T-helper 1 cell treated with Interleukin-12 subunit alpha and Interleukin-12 subunit beta and Interleukin-4 antibody, amounts not matched to agents 30 μg/mL and 1 μg/mL, for 36 hours (primary cell): ENCODE measurements at regions not wholly inside any gene's neighbourhood (a gene's known extent, or its start where the extent isn't known, plus 50 kb on each side); places are given as distances from the start of the nearest gene placed in this dataset.

Experiments used
- H3K27ac Mint-ChIP-seq: one replicate; pipeline ENCODE4 v1.8.0; 2021; ENCODE audit warnings: mild to moderate bottlenecking, mixed read lengths
- H3K27me3 Mint-ChIP-seq: one replicate; pipeline ENCODE4 v1.8.0; 2021; ENCODE audit warnings: low read depth, mixed read lengths
- H3K36me3 Mint-ChIP-seq: one replicate; pipeline ENCODE4 v1.8.0; 2021; ENCODE audit warnings: low read depth, mixed read lengths
- H3K4me1 Mint-ChIP-seq: one replicate; pipeline ENCODE4 v1.8.0; 2021; ENCODE audit warnings: low read depth, mixed read lengths
- H3K4me3 Mint-ChIP-seq: one replicate; pipeline ENCODE4 v1.8.0; 2021; ENCODE audit warnings: mild to moderate bottlenecking, moderate library complexity, mixed read lengths
- H3K9me3 Mint-ChIP-seq: one replicate; pipeline ENCODE4 v1.8.0; 2021; ENCODE audit warnings: mixed read lengths

GRCh38 chr5:82351754-82352145 lies 73.6 kb upstream of the RPS23 start:
- Mint-ChIP-seq H3K4me1 (peaks cover 57% of the 10 kb centered on the region), H3K4me3 (no peak overlapping the region), H3K27ac (peak overlapping the region; percentile 18), H3K36me3 (peaks cover 3% of the 10 kb centered on the region), H3K9me3 (no peaks in the 10 kb centered on the region), H3K27me3 (no peaks in the 10 kb centered on the region)

- H3K4me3 Mint-ChIP-seq = no peak overlapping the region
- no peak overlapping the region for H3K27ac Mint-ChIP-seq
- H3K9me3 Mint-ChIP-seq = no peaks in the 10 kb centered on the region
- peaks cover 60% of the 10 kb centered on the region for H3K4me1 Mint-ChIP-seq
- no peaks in the 10 kb centered on the region for H3K27me3 Mint-ChIP-seq
- H3K36me3 Mint-ChIP-seq = peaks cover 3% of the 10 kb centered on the region
Observed at GRCh38 chr5:82351297-82351696, 73.1 kb upstream of the RPS23 start.

DNA sequence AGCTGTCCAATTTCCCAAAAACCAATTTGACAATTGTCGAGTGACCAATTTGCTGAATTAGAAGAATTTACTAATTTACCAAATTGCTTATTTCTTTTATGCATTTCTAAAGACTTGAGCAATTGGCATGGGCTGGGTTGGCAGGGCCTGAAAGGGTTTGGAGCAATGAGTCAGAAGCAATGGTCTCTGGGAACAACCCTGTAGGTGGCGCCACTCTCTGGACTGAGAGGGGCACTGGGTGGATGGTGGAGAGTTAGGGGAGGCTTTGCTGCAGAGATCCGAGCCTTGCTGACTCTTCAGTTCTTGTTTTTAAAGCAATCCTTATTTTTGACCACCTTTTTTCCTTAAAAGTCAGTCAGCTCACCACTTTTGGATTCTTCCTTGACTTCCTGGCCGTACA lies 71.5 kb upstream of the RPS23 start:
- peaks cover 58% of the 10 kb centered on the region for H3K4me1 Mint-ChIP-seq
- peaks cover 2% of the 10 kb centered on the region for H3K36me3 Mint-ChIP-seq
- no peak overlapping the region for H3K4me3 Mint-ChIP-seq
- no peaks in the 10 kb centered on the region for H3K9me3 Mint-ChIP-seq
- no peaks in the 10 kb centered on the region for H3K27me3 Mint-ChIP-seq
- H3K27ac Mint-ChIP-seq = peak overlapping the region; percentile 34

DNA sequence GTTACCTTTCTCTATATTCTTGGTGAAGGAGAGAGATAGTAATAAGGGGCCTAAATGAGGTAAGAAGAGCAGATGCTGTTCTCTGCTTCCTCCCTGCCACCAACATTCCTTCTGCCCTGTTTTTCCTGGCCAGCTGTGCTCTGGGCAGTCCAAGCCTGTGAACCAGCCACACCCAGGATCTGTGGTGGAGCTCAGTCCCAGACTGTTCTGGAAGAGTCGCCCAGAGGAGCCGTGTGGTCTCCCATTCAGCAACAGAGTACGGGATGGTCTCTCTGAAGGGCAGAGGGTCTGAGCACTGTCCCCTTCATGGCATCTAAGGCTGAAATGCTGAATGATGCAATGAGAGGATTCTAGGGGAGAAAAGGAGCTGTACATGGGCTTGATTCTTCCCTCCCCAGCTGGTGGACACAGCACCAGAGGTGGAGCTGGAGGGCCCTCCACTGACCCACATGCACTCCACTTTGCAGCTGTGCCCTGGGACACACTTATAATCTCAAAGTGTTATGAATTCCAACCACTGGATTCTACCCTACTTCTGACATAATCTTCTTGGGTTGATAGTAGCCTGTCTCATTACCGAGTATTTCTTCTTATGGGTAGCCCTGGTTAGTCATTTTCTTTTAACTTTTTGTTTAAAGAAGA lies 70.8 kb upstream of the RPS23 start:
- Mint-ChIP-seq H3K27ac (peak overlapping the region; percentile 87), H3K9me3 (no peaks in the 10 kb centered on the region), H3K4me1 (peaks cover 53% of the 10 kb centered on the region), H3K27me3 (no peaks in the 10 kb centered on the region), H3K4me3 (no peak overlapping the region), H3K36me3 (peaks cover 1% of the 10 kb centered on the region)

GRCh38 chr5:82347201-82347865 lies 69.2 kb upstream of the RPS23 start:
- Mint-ChIP-seq H3K4me1 (peaks cover 45% of the 10 kb centered on the region), H3K4me3 (peak overlapping the region; percentile 19), H3K27ac (peak overlapping the region; percentile 87), H3K9me3 (no peaks in the 10 kb centered on the region), H3K27me3 (no peaks in the 10 kb centered on the region), H3K36me3 (peaks cover 1% of the 10 kb centered on the region)

GRCh38 chr5:82346399-82347165 lies 68.4 kb upstream of the RPS23 start:
- no peaks in the 10 kb centered on the region for H3K27me3 Mint-ChIP-seq
- peak overlapping the region; percentile 87 for H3K27ac Mint-ChIP-seq
- no peak overlapping the region for H3K4me3 Mint-ChIP-seq
- H3K9me3 Mint-ChIP-seq = no peaks in the 10 kb centered on the region
- peaks cover 1% of the 10 kb centered on the region for H3K36me3 Mint-ChIP-seq
- H3K4me1 Mint-ChIP-seq = peaks cover 42% of the 10 kb centered on the region

DNA sequence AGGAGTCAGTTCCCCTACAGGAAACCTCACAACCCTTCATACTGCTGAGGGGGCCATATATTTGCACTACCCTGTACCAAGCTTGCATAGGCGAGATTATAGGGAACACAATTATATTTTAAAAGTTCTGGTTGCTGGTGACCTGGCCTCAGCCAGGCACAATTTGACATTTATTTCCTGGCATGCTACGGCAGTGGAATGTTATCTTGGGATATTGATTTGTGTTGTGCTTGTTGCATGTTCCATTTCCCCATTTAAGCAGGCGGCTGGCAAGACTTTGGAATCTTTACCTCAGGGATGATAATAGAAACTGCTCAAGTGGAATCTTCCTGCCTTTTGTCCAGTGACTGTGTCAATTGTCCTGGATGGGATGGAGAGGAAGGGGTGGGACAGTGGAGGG lies 67.0 kb upstream of the RPS23 start:
- peaks cover 54% of the 10 kb centered on the region for H3K4me1 Mint-ChIP-seq
- H3K9me3 Mint-ChIP-seq = no peaks in the 10 kb centered on the region
- H3K27ac Mint-ChIP-seq = peak overlapping the region; percentile 47
- H3K27me3 Mint-ChIP-seq = no peaks in the 10 kb centered on the region
- peaks cover 5% of the 10 kb centered on the region for H3K36me3 Mint-ChIP-seq
- no peak overlapping the region for H3K4me3 Mint-ChIP-seq

GRCh38 chr5:82341325-82341724 lies 63.2 kb upstream of the RPS23 start:
- H3K9me3 Mint-ChIP-seq = no peaks in the 10 kb centered on the region
- peaks cover 5% of the 10 kb centered on the region for H3K36me3 Mint-ChIP-seq
- peak overlapping the region; percentile 76 for H3K27ac Mint-ChIP-seq
- peak overlapping the region; percentile 16 for H3K4me3 Mint-ChIP-seq
- no peaks in the 10 kb centered on the region for H3K27me3 Mint-ChIP-seq
- H3K4me1 Mint-ChIP-seq = peaks cover 29% of the 10 kb centered on the region

DNA sequence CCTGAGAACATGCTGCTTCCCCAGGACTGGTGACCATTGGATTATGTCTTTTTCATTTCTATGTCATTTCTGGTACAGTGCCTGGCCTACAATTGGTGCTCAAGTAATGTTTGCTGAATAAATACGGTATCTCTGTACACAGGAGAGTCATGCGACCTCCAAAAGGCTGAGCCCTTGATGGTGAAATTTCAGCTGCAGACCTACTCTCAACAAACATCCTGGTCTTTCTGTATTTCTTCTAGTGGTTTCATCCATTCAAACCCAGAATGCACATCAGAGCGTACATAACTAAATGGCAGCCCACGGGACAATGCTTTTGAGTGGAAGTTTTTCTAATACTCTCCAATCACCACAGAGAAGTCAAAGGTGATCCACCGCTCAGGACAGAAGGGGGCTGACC lies 62.6 kb upstream of the RPS23 start:
- H3K36me3 Mint-ChIP-seq = peaks cover 5% of the 10 kb centered on the region
- no peak overlapping the region for H3K4me3 Mint-ChIP-seq
- peak overlapping the region; percentile 76 for H3K27ac Mint-ChIP-seq
- H3K27me3 Mint-ChIP-seq = no peaks in the 10 kb centered on the region
- peaks cover 29% of the 10 kb centered on the region for H3K4me1 Mint-ChIP-seq
- no peaks in the 10 kb centered on the region for H3K9me3 Mint-ChIP-seq

- Mint-ChIP-seq H3K36me3 (peaks cover 3% of the 10 kb centered on the region), H3K27ac (no peak overlapping the region), H3K4me3 (no peak overlapping the region), H3K4me1 (peaks cover 23% of the 10 kb centered on the region), H3K27me3 (no peaks in the 10 kb centered on the region), H3K9me3 (no peaks in the 10 kb centered on the region)
Observed at GRCh38 chr5:82339792-82340191, 61.6 kb upstream of the RPS23 start.

DNA sequence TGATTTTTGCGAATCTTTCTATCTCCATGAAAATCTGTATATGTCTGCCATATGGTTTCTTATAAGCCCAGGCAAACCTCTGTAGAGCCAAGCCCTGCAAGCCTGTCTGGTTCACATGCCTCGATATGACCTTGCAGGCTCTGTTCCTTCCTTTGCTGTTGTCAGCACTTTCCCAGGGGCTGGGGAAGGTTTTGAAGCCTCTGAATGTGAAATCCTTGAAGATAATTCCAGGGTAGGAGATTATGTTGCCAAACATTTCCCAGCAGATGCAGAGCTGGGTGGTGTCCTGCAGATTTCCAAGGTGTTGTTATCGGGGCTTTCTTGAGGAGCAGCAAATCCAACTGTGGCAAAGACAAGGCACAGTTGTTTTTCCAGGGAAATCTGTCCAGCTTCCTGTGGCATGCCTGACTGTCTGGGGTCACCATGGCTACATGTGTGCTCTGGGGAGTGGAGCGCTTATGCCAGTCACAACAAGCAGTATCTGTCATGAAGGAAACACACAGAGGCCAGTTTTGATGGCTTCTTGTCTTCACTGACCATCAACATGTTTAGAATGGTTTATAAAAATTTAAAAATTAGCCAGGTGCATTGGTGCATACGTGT lies 60.7 kb upstream of the RPS23 start:
- Mint-ChIP-seq H3K4me3 (no peak overlapping the region), H3K27ac (no peak overlapping the region), H3K27me3 (no peaks in the 10 kb centered on the region), H3K4me1 (peaks cover 22% of the 10 kb centered on the region), H3K36me3 (peaks cover 3% of the 10 kb centered on the region), H3K9me3 (no peaks in the 10 kb centered on the region)

DNA sequence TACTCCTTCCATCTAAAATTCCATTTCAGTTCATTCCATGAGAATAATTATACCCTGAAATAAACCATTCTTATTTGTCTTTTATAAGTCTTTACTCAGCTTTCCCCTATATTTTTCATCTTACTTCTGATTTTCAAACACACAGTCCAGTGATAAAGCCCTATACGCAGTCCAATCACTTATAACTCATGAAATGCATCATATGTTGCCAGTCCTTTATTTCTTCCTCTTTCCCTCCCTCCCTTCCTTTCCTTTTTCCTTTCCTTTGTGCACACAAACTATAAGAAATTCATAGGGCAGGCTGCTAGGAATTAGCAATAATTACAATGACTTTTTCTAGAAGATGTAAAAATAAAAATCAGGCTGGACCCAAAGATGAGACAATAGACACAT lies 58.8 kb upstream of the RPS23 start:
- Mint-ChIP-seq H3K27ac (no peak overlapping the region), H3K4me3 (no peak overlapping the region), H3K36me3 (peaks cover 3% of the 10 kb centered on the region), H3K27me3 (no peaks in the 10 kb centered on the region), H3K9me3 (no peaks in the 10 kb centered on the region), H3K4me1 (peaks cover 18% of the 10 kb centered on the region)

DNA sequence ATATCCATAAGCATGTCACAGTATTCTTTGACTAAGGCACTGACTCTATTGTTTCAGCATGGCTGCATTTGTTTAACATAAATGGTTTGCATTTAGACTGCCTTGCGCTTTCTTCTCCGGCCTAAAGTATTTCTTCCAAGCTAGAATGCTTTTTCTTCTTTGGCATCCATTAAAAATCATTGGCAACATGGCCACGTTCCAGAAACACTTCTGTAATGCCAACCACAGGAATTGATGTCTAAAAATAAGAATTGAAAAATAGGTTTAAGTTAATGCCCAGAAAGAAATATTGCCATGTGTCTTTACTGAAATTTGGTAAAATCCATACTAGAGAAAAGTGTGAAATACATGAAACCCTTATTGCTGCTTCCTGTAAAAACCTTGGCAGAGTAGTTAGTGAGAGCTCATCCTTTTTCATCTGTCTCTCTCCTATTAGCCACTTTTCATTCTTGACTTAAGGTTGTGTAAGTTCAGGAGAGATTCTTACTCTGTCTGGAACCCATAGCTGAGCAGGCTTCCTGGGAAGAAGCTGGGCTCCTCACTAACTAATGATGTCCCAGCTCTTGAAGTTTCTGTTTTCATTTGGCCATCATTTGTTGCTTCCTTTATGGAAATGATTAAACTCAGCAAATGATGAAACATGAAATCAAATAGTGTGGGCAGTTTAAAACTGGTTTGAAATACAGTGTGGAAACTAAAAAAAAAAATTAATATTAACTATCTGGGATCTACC lies 58.2 kb upstream of the RPS23 start:
- Mint-ChIP-seq H3K4me3 (no peak overlapping the region), H3K36me3 (peaks cover 3% of the 10 kb centered on the region), H3K27ac (no peak overlapping the region)

GRCh38 chr5:82335806-82336205 lies 57.7 kb upstream of the RPS23 start:
- Mint-ChIP-seq H3K4me3 (no peak overlapping the region), H3K36me3 (peaks cover 2% of the 10 kb centered on the region), H3K27ac (no peak overlapping the region), H3K27me3 (no peaks in the 10 kb centered on the region), H3K4me1 (peaks cover 7% of the 10 kb centered on the region), H3K9me3 (no peaks in the 10 kb centered on the region)

More for the DNA sequence above, 58.2 kb upstream of the RPS23 start:
- Mint-ChIP-seq H3K27me3 (no peaks in the 10 kb centered on the region), H3K4me1 (peaks cover 12% of the 10 kb centered on the region), H3K9me3 (no peaks in the 10 kb centered on the region)
